Naive thymus-derived CD8-positive, alpha-beta T cell (primary cell): ENCODE measurements at regions not wholly inside any gene's neighbourhood (a gene's known extent, or its start where the extent isn't known, plus 50 kb on each side); places are given as distances from the start of the nearest gene placed in this dataset.

Experiments
- ATAC-seq, 2 donors: fragments of 150-1000 bp; cut with Tn5 transposase in 1 of 2; sonication (Bioruptor Pico), chemical (Tn5 transposase) in 1 of 2; 1 replicate in 1 of 2; 2 replicates in 1 of 2; pipeline ENCODE4 v1.10.0; 2021; ENCODE audit warnings: mild to moderate bottlenecking in 2 of 2, moderate library complexity in 2 of 2
- POLR2A ChIA-PET: fragments of 350-600 bp; sonication (Branson Sonifier 250); formaldehyde crosslinking; loops from one replicate; lab custom pipeline; 2021; ENCODE audit warnings: antibody characterized with exemption; lab: Charles Lee
- DNase-seq, 10 donors: peaks; one replicate each; pipeline versions ENCODE4 v3.0.0 to v3.0.0-alpha.2; 2020 to 2022
- H3K27ac Mint-ChIP-seq, 10 donors: one replicate each; pipeline ENCODE4 v1.8.0; 2020 to 2022; ENCODE audit warnings: mild to moderate bottlenecking in 10 of 10, mixed read lengths in 10 of 10, moderate library complexity in 4 of 10, inconsistent platforms in 1 of 10
- H3K27me3 Mint-ChIP-seq, 5 donors: one replicate each; pipeline ENCODE4 v1.8.0; 2021 to 2022; ENCODE audit warnings: mixed read lengths in 5 of 5
- H3K36me3 Mint-ChIP-seq, 3 donors: one replicate each; pipeline ENCODE4 v1.8.0; 2020 to 2022; ENCODE audit warnings: mixed read lengths in 3 of 3, mild to moderate bottlenecking in 2 of 3, inconsistent platforms in 1 of 3
- H3K4me1 Mint-ChIP-seq, 4 donors: one replicate each; pipeline ENCODE4 v1.8.0; 2021 to 2022; ENCODE audit warnings: mixed read lengths in 4 of 4
- H3K4me3 Mint-ChIP-seq, 10 donors: one replicate each; pipeline ENCODE4 v1.8.0; 2020 to 2022; ENCODE audit warnings: mild to moderate bottlenecking in 10 of 10, mixed read lengths in 10 of 10, moderate library complexity in 6 of 10, inconsistent platforms in 1 of 10
- H3K9me3 Mint-ChIP-seq, 9 donors: one replicate each; pipeline ENCODE4 v1.8.0; 2020 to 2022; ENCODE audit warnings: mixed read lengths in 9 of 9, mild to moderate bottlenecking in 3 of 9, inconsistent platforms in 1 of 9, moderate library complexity in 1 of 9

DNA sequence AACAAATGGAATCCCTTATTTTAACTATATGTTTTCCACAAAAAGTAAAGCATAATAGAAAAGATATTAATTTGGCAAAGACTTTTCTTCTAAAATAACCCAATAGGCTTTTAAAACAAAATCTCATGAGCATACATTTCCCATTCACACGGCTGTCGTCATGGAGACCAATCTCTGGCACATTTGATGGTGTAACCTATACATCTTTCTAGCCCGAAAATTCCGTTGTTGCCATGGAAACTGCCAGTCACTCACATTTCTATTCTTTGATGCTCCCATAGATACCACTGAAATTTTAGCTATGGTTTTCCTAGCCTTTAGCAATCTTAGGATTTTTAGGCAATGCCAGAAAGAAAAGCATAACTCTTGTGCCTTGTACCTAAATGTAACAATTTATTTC is 262.9 kb upstream of the TRPM3 start:
- DNase-seq (no peak), ATAC-seq (no peak)
- no peaks in the 10 kb centered on the region for H3K36me3 Mint-ChIP-seq
- peaks cover 0 to 2% (median 0%) of the 10 kb centered on the region in 9 donors for H3K9me3 Mint-ChIP-seq
- no peak overlapping the region for H3K4me3 Mint-ChIP-seq
- H3K4me1 Mint-ChIP-seq, result no peaks in the 10 kb centered on the region
- POLR2A ChIA-PET, result no interaction called here
- H3K27me3 Mint-ChIP-seq, result peaks cover 0 to 10% (median 4%) of the 10 kb centered on the region in 5 donors
- no peak overlapping the region for H3K27ac Mint-ChIP-seq

DNA sequence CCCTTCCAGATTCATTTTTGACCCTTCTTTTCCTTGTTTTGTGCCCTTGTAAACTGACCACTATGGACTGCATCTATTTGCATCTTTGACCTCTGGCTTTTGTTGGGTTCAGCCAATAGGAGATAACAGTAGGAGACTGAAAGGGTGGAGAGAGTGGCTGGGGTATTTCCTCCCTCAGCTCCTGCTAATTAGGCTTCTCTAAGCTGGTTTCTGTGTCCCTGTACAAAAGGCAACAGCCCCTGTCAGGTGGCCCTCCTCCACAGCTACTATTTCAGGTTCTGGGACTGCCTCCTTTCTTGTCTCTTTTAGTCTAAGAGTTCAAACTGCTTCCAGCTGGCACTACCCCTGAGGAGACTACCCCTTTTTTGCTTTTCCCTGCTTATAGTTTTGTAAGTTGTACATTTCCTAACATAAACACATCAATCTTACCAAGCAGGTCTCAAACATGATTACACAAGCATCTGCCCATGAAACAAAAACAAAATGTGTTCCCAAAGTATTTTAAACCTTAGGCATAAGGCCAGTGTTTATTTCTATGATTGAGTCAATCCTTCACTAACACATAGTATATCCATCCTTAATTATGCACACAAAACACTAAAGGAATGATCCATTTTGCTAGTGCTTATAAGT is 262.0 kb upstream of the TRPM3 start:
- Mint-ChIP-seq H3K4me3 (no peak overlapping the region), H3K36me3 (no peaks in the 10 kb centered on the region), H3K27ac (no peak overlapping the region), H3K27me3 (peaks cover 0 to 8% (median 4%) of the 10 kb centered on the region in 5 donors), H3K9me3 (no peaks in the 10 kb centered on the region), H3K4me1 (no peaks in the 10 kb centered on the region)
- no peak for DNase-seq
- POLR2A ChIA-PET, result no interaction called here
- ATAC-seq, result no peak

DNA sequence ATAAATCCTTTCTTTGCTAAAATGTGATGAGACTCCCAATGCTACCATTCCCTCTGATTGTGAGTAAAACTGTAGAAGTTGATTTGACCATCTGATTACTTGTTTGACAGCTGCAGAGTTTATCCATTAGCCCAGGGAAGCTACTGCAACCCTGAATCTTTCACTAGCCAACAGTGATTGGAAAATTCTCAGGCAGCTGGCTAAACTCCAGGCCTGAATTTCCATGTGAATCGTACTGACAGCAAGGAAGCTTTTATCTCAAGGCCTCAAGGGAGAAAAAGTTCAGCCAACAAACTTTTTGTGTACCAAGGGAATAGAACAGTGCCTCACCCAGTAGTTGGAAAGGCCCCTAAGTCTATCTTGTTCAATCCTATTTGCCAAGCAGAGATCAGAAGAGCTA is 246.7 kb upstream of the TRPM3 start:
- DNase-seq (no peak), ATAC-seq (no peak)
- no peak overlapping the region for H3K27ac Mint-ChIP-seq
- no peaks in the 10 kb centered on the region for H3K36me3 Mint-ChIP-seq
- H3K9me3 Mint-ChIP-seq, result peaks cover 0 to 8% (median 0%) of the 10 kb centered on the region in 9 donors
- H3K27me3 Mint-ChIP-seq, result peaks cover 10 to 13% (median 11%) of the 10 kb centered on the region in 5 donors
- POLR2A ChIA-PET, result no interaction called here
- no peak overlapping the region for H3K4me3 Mint-ChIP-seq
- H3K4me1 Mint-ChIP-seq, result no peaks in the 10 kb centered on the region

DNA sequence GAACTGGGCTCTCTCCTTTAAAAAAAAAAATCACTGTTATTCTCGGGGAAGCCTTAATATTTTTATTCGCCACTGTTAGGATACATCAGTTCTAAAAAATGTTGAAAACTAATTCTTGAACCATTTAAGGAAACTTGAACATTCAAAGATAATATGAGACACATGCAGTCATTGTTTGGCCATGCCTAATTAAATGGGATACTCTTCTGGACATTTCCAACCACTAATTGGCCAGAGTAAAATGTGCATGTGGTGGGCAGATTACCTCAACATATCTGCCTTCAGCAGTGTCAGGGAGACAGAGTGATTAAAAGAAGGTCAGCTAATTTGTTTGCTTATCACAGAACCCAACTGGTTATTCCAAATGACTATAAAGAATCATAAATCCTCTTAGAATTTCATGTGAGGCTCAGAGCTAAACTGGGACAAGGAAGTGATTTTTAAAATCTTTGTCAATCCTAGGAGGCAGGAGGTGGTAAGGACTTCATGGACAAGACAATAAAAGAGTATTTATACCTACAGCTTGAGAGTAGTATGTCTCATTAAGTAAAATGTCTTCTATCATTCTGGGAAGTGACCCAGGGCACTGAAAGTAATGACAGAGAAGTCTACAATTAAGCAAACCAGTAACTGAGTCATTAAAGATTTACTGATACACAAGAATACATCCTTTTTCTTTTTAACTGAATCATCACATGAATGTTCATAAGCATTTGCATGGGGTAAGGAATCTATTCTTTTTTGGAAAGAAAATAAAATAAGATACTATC is 242.9 kb upstream of the TRPM3 start:
- no peaks in the 10 kb centered on the region for H3K4me1 Mint-ChIP-seq
- H3K27ac Mint-ChIP-seq, result no peak overlapping the region
- ATAC-seq, result no peak
- no peaks in the 10 kb centered on the region for H3K36me3 Mint-ChIP-seq
- H3K9me3 Mint-ChIP-seq, result no peaks in the 10 kb centered on the region
- H3K27me3 Mint-ChIP-seq, result peaks cover 0 to 2% (median 0%) of the 10 kb centered on the region in 5 donors
- POLR2A ChIA-PET, result no interaction called here
- no peak overlapping the region for H3K4me3 Mint-ChIP-seq
- no peak for DNase-seq

DNA sequence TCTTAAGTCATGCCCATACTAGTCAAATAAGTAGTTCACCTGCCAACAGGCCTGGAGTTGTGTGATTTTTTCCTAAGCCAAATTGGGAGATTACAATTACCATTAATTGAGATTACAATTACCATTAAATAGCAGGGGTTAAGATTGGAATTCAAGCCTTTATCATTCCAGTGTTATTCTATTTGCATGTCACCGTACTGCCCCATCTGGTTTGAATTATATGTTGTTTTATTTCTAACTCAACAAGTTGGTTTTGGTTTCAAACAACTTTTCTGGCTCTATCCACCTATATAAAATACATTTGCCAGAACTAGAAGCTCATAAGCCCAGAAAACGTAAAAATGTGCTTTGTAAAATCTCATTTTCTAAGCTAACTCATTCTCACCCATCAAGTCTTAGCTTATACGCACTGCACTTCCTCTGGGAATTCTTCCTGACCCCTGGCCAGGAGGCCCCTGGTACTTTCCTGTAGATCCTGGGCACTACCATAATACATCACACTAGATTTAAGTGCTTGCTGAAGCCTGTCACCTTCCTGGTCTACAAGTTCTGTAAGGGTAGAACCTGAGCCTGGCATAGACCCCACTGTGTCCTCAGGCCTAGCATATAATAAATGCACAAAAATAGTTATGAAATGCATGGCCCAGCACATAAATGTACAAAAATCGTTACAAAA is 242.0 kb upstream of the TRPM3 start:
- Mint-ChIP-seq H3K9me3 (no peaks in the 10 kb centered on the region), H3K4me1 (no peaks in the 10 kb centered on the region), H3K27ac (no peak overlapping the region), H3K36me3 (no peaks in the 10 kb centered on the region), H3K27me3 (peaks cover 0 to 2% (median under 1%) of the 10 kb centered on the region in 5 donors), H3K4me3 (no peak overlapping the region)
- ATAC-seq (no peak), DNase-seq (no peak)
- POLR2A ChIA-PET, result no interaction called here

DNA sequence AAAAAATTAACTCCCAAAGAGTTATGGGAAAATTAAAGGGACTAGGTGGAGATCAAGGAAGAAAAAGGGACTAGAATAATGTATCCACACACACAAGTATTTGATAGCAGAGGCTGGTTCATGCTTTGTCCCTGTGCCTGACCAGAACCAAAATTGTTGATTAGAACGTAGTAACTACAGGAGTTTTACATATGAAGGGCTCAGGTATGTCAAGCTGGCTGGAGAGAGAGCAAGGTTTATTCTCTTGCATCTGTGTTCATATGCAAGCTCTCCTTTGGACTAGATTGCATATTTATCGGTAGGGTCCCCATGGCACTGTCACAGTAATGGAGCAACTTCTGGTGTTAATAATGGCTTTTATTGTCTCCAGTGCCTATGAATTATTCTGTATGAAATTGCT is 239.9 kb upstream of the TRPM3 start:
- no peak overlapping the region for H3K27ac Mint-ChIP-seq
- DNase-seq (no peak), ATAC-seq (no peak)
- H3K9me3 Mint-ChIP-seq, result no peaks in the 10 kb centered on the region
- peaks cover 0 to 2% (median 1%) of the 10 kb centered on the region in 5 donors for H3K27me3 Mint-ChIP-seq
- H3K36me3 Mint-ChIP-seq, result no peaks in the 10 kb centered on the region
- POLR2A ChIA-PET, result no interaction called here
- no peak overlapping the region for H3K4me3 Mint-ChIP-seq
- no peaks in the 10 kb centered on the region for H3K4me1 Mint-ChIP-seq

DNA sequence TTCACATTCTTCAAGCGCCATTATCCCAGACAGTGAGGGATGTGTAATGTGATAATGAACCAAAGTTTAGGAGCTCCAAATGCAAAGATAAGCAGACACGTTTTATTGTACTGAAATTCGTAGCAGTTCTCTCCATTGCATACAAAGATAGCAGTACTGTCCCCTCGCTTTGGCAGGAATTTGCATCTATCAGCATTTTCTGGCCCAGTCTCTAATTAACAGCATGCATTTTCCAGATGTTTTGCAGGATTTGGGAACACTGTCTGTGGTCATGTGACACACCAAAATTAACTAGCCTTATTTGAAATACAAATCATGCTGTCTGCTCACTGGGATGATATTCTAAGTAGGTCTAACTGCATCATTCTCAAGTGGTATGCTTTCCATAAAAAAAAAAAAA is 235.9 kb upstream of the TRPM3 start:
- no peak for ATAC-seq
- DNase-seq, result no peak
- POLR2A ChIA-PET, result no interaction called here

DNA sequence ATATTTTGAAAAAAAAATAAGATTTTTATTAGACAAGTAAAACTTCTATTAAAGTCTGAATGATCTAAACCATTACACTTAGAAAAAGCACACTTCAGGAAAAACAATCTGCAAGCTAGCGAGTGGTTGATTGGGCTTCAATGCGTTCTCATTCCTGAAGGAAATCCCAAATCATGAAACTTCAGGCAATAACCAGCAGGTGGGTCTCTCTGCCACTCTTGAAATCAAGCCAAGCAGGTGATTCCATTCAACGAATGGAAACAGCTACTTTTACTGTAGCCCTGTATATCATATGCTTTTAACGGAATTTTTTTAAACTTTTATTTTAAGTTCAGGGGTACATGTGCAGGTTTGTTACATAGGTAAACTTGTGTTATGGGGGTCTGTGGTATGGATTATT is 234.5 kb upstream of the TRPM3 start:
- ATAC-seq (no peak), DNase-seq (no peak)
- H3K36me3 Mint-ChIP-seq, result no peaks in the 10 kb centered on the region
- peaks cover 0 to 25% (median 3%) of the 10 kb centered on the region in 5 donors for H3K27me3 Mint-ChIP-seq
- H3K4me1 Mint-ChIP-seq, result no peaks in the 10 kb centered on the region
- POLR2A ChIA-PET, result no interaction called here
- no peak overlapping the region for H3K4me3 Mint-ChIP-seq
- H3K9me3 Mint-ChIP-seq, result peaks cover 0 to 1% (median 0%) of the 10 kb centered on the region in 9 donors
- H3K27ac Mint-ChIP-seq, result no peak overlapping the region

More for the DNA sequence above, 235.9 kb upstream of the TRPM3 start:
- no peaks in the 10 kb centered on the region for H3K4me1 Mint-ChIP-seq
- H3K27ac Mint-ChIP-seq, result no peak overlapping the region
- H3K36me3 Mint-ChIP-seq, result no peaks in the 10 kb centered on the region
- H3K27me3 Mint-ChIP-seq, result peaks cover 0 to 25% (median 1%) of the 10 kb centered on the region in 5 donors
- no peak overlapping the region for H3K4me3 Mint-ChIP-seq
- H3K9me3 Mint-ChIP-seq, result no peaks in the 10 kb centered on the region

DNA sequence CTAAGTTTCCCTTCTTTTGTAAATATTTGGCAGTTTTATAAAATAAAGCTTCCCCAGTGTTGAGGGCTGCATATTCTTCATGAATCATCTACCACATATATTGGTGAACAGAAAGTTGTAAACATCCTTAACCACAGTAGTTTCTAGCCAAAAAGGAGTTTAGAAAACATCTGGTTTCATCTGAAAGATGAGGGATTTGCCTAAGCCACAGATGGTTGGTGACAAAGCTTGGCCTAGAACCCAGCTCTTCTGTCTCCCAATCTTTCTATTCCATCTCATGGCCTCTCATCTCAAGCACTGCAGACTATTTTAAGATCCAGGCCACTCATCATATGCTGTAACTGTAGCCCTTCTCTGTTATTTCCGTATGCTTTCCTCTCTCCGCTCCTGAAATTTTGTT is 232.3 kb upstream of the TRPM3 start:
- no peak for ATAC-seq
- no peak for DNase-seq

DNA sequence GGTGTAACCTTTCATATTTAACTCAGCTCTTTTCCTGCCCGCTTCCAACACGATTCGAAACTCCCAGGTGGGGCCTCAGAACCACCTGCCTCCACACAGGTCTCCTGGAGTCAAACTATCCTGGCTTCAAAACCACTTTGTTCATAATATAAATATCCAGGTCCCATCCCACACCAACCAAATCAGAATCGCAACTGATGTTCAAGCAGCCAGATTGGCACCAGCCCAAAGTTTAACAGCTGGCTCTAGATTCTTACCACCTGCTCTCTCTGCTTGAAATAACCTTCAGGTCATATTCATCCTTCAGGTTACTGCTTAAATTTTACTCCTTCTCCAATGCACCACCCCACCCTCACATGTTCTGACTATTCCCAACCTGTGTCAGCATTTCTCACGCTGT is 231.4 kb upstream of the TRPM3 start:
- H3K27me3 Mint-ChIP-seq, result peaks cover 0 to 25% (median 1%) of the 10 kb centered on the region in 5 donors
- POLR2A ChIA-PET, result no interaction called here
- ATAC-seq, result no peak
- H3K36me3 Mint-ChIP-seq, result no peaks in the 10 kb centered on the region
- H3K4me1 Mint-ChIP-seq, result no peaks in the 10 kb centered on the region
- no peak for DNase-seq
- H3K4me3 Mint-ChIP-seq, result no peak overlapping the region
- H3K27ac Mint-ChIP-seq, result no peak overlapping the region
- peaks cover 0 to 1% (median 0%) of the 10 kb centered on the region in 9 donors for H3K9me3 Mint-ChIP-seq

More for the DNA sequence above, 232.3 kb upstream of the TRPM3 start:
- Mint-ChIP-seq H3K4me3 (no peak overlapping the region), H3K36me3 (no peaks in the 10 kb centered on the region), H3K9me3 (peaks cover 0 to 1% (median 0%) of the 10 kb centered on the region in 9 donors), H3K27ac (no peak overlapping the region), H3K4me1 (no peaks in the 10 kb centered on the region), H3K27me3 (peaks cover 0 to 25% (median 3%) of the 10 kb centered on the region in 5 donors)
- POLR2A ChIA-PET, result no interaction called here

DNA sequence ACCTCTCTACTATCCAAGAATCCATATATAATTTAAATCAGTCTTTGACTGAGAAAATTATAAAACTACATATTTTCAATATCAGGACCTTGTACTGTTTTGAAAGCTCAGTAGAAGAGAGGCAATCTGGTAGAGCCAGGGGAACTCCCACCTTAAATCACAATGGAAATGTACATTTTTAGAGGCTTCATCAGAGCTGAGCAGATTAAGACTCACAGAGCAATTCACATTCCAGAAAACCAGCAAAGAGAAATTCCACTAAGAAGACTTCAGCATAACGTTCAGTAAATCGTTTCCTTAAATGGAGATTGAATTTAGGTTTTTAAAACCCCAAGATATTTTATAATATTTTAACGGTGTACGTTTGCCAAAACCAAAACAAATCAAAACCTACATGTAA is 227.8 kb upstream of the TRPM3 start:
- POLR2A ChIA-PET, result no interaction called here
- no peak for ATAC-seq
- no peak overlapping the region for H3K27ac Mint-ChIP-seq
- no peaks in the 10 kb centered on the region for H3K4me1 Mint-ChIP-seq
- no peak for DNase-seq
- H3K4me3 Mint-ChIP-seq, result no peak overlapping the region
- H3K9me3 Mint-ChIP-seq, result peaks cover 0 to 2% (median 0%) of the 10 kb centered on the region in 9 donors
- peaks cover 1 to 13% (median 3%) of the 10 kb centered on the region in 5 donors for H3K27me3 Mint-ChIP-seq
- no peaks in the 10 kb centered on the region for H3K36me3 Mint-ChIP-seq

DNA sequence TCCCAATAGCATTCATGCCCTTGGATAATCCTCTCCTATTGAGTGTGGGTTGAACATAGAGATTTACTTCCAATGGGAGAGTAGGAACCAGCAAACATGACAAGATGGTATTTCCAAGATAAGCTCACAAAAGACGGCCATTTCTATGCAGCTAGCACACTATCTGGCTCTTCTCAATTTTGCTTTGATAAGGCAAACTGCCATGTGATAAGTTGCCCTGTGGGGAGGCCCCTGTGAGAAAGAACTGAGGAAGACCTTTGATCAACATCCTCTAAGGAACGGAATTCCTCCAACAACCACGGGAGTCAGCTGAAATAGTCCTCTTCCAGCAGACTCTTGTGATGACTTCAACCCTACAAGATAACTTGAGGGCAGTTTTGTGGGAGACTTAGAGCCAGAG is 211.9 kb upstream of the TRPM3 start:
- Mint-ChIP-seq H3K27me3 (peaks cover 2 to 27% (median 11%) of the 10 kb centered on the region in 5 donors), H3K4me1 (no peaks in the 10 kb centered on the region), H3K36me3 (peaks cover 0 to 4% (median 0%) of the 10 kb centered on the region in 3 donors), H3K9me3 (peaks cover 0 to 22% (median 7%) of the 10 kb centered on the region in 9 donors), H3K27ac (no peak overlapping the region), H3K4me3 (no peak overlapping the region)
- ATAC-seq (no peak), DNase-seq (no peak)
- POLR2A ChIA-PET, result no interaction called here

DNA sequence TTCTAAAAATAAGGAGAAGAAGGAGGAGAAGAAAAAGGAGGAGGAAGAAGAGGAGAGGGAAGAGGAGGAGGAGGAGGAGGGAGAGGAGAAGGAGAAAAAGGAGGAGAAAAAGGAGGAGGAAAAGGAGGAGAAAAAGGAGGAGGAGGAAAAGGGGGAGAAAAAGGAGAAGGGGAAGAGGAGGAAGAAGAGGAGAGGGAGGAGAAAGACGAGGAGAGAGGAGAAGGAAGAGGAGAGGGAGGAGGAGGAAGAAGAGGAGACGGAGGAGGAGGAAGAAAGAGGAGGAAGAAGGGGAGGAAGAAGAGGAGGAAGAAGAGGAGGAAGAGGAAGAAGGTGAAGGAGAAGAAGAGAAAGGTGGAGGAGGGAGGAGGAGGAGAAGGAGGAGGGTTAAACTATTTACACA is 210.2 kb upstream of the TRPM3 start:
- DNase-seq, result no peak
- POLR2A ChIA-PET, result no interaction called here
- peaks cover 0 to 18% (median 2%) of the 10 kb centered on the region in 9 donors for H3K9me3 Mint-ChIP-seq
- H3K36me3 Mint-ChIP-seq, result peaks cover 0 to 4% (median 0%) of the 10 kb centered on the region in 3 donors
- no peak overlapping the region for H3K4me3 Mint-ChIP-seq
- H3K27me3 Mint-ChIP-seq, result peaks cover 3 to 40% (median 11%) of the 10 kb centered on the region in 5 donors
- H3K27ac Mint-ChIP-seq, result peak overlapping the region in 1 of 10 donors; percentile 74
- no peak for ATAC-seq
- no peaks in the 10 kb centered on the region for H3K4me1 Mint-ChIP-seq
